ENCODE measurements at regions not wholly inside any gene's neighbourhood (a gene's known extent, or its start where the extent isn't known, plus 50 kb on each side); places are given as distances from the start of the nearest gene placed in this dataset.
"Not testable (repeated sequence)": the region's sequence is repeated elsewhere in the genome, so short reads cannot be mapped to it uniquely, and the experiment has no call there.

DNA sequence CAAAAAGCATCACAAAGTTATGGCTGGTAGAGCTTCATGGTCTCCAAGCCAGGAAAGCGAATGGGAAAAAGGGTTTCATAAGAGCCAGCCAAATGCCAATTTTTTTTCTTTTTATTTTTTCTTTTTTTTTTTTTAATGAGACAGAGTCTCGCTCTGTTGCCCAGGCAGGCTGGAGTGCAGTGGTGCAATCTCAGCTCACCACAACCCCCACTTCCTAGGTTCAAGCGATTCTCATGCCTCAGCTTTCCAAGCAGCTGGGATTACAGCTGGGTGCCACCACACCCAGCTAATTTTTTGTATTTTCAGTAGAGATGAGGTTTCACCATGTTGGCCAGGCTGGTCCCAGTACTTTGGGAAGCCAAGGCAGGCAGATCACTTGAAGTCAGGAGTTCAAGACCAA is 148.7 kb upstream of the POGK start:
- in situ Hi-C loops (cut with HindIII; ENCODE audit: low sequenced_read_pairs) = not testable (repeated sequence)

- in situ Hi-C loops (cut with HindIII; ENCODE audit: low sequenced_read_pairs) = no loop called here
Measured at GRCh38 chr1:166691476-166691875, 147.8 kb upstream of the POGK start.

GRCh38 chr1:166692346-166692745 is 146.9 kb upstream of the POGK start:
- in situ Hi-C loops (cut with HindIII; ENCODE audit: low sequenced_read_pairs) = no loop called here

DNA sequence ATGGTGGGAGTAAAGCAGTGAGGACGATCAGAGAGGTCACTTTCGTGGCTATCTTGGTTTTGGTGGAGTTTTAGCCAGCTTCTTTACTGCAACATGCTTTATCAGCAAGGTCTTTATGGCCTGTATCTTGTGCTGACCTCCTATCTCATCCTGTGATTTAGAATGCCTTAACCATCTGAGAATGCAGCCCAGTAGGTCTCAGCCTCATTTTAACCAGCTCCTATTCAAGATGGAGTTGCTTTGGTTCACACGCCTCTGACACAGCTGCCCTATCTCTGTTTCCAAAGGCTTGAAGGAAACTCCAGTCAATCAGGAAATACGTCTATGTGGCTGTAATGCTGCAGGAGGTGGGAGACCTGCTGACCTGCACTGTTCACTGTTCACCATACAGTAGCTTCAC is 146.1 kb upstream of the POGK start:
- in situ Hi-C loops (cut with HindIII; ENCODE audit: low sequenced_read_pairs) = no loop called here

DNA sequence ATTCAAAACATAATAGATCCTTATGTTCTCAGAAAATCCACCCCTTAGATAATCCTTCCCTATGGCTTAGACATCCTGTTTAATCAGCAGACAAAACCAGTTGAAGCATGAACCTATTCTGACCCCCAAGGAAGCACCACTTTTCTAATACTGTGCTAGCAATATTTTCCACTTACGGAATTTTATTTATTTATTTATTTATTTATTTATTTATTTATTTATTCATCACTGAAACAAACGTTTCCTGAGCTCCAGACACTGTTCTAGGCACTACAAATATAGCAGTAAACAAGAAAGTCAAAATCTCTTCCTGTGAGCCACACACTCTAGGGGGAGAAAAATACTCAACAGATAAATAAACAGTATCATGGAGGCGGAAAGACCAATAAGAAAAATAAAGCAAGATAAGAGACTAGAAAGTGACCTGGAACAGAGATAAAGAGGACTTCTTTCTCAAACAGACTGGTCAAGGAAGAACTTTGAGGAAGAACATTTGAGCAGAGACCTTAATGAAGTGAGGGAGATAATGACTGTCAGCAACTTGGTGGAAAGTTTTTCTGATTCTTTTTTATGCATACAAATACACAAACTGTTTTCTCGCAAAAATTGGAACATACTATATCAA is 145.5 kb upstream of the POGK start:
- in situ Hi-C loops (cut with HindIII; ENCODE audit: low sequenced_read_pairs) = no loop called here

DNA sequence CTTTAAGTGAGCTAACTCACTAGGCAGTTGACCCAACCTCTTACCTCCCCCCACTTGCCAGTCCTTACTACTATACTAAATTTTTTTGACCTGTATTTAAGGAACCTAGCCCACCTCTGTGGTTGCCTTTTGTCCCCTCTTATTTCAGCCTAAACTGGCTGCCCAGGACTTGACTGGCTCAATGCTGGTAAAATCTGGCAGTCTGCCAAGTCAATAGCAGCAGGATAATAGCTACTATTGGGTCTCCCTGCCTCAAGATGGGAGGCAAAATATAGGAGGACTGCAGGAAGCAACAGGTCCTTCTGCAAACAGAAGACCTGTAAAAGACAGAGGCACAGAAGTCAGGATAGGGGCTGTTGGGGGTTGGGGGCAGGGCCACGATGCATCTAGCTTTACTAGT is 144.2 kb upstream of the POGK start:
- in situ Hi-C loops (cut with HindIII; ENCODE audit: low sequenced_read_pairs) = no loop called here

GRCh38 chr1:166695834-166696233 is 143.4 kb upstream of the POGK start:
- in situ Hi-C loops (cut with HindIII; ENCODE audit: low sequenced_read_pairs) = not testable (repeated sequence)

GRCh38 chr1:166698771-166699170 is 140.5 kb upstream of the POGK start:
- in situ Hi-C loops (cut with HindIII; ENCODE audit: low sequenced_read_pairs) = no loop called here

- in situ Hi-C loops (cut with HindIII; ENCODE audit: low sequenced_read_pairs) = no loop called here
Measured at GRCh38 chr1:166699613-166700012, 139.7 kb upstream of the POGK start.

GRCh38 chr1:166700696-166701095 is 138.6 kb upstream of the POGK start:
- in situ Hi-C loops (cut with HindIII; ENCODE audit: low sequenced_read_pairs) = no loop called here

GRCh38 chr1:166701603-166702100 is 137.6 kb upstream of the POGK start:
- in situ Hi-C loops (cut with HindIII; ENCODE audit: low sequenced_read_pairs) = no loop called here

DNA sequence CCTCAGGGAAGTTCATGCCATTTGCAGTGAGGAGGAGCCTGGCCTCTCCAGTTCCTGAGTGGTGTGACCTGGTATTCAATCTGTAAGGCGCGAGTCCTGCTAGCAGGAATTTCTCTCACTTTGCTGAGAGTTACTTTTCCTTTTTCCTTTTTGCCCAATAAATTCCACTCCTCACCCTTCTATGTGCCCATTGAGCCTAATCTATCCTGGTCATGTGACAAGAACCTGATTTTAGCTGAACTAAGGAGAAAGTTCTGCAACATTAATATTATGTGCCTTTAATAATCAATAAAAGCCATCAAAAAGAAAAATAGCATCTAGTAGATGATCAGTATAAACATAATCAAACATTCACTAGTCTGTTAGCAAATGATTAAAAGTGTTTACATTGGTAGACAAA is 136.1 kb upstream of the POGK start:
- in situ Hi-C loops (cut with HindIII; ENCODE audit: low sequenced_read_pairs) = no loop called here

DNA sequence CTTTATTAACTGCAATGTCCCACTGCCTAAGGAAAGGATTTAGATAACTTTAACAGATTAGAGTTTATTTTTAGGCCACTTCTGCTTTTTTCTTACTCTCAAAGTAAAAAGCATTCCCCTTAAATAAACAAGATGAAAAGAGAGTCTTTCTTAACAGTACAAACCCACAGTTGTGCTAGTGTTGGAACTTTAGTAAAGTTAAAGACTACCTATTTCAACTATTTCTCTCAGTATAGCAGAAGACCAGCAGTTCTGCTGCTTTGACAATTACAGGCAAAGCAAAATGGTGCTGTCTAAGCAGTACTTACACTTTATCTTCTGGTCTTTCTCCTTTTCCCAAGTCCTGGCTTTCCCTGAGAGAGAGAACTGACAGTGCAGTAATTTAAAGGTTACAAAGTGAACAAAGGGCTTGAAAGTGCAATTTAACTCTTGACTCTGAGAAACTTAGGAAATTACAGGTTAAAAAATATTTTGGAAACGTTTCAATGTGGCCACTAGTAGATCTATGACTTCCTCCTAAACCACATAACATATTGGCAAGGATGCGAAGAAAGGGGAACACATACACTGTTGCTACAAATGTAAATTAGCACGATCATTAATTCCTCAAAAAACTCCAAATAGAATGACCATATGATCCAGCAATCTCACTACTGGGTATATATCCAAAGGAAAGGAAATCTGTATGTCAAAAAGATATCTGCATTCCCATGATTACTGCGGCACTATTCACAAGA is 135.4 kb upstream of the POGK start:
- in situ Hi-C loops (cut with HindIII; ENCODE audit: low sequenced_read_pairs) = no loop called here

DNA sequence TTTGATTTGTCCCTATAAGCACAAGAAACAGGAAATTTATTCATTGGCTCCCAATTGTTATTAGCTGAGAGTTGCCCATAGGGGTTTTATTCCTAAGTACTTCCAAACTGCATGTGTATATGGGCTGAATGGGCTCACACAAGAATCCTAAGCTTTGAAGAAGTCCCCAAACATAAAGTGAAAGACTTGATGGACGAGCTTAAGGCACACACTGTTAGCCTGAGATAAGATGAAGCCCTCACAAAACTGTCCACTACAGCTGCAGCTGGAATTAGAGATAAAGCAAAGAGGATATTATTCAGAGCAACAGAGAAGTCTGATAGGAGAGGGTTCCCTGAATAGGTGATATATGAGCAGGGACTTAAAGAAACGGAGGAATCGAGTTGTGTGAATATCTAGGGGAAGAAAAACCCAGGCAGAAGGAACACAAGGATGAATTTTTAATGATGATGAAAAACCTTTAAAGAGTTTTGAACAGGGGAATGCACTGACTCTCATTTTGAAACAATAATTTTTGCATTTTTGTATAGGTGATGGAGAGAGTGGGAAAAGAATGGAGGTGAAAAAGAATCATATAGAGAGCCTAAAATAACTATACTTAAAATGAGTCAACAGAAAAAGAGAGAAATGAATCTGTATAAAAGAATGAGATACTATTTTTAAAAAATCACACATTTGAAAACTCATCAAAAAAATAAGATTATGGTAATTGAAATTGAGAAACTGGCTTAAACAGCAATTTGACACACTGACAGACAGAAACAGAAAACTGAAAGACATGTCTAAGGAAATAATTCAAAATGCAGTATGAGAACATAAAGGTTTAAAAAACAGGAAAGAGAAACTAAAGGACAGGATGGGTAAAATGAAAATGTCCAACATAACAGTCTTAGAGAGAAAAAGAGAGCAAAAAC is 133.6 kb upstream of the POGK start:
- in situ Hi-C loops (cut with HindIII; ENCODE audit: low sequenced_read_pairs) = no loop called here

GRCh38 chr1:166716620-166717019 is 122.7 kb upstream of the POGK start:
- in situ Hi-C loops (cut with HindIII; ENCODE audit: low sequenced_read_pairs) = no loop called here

DNA sequence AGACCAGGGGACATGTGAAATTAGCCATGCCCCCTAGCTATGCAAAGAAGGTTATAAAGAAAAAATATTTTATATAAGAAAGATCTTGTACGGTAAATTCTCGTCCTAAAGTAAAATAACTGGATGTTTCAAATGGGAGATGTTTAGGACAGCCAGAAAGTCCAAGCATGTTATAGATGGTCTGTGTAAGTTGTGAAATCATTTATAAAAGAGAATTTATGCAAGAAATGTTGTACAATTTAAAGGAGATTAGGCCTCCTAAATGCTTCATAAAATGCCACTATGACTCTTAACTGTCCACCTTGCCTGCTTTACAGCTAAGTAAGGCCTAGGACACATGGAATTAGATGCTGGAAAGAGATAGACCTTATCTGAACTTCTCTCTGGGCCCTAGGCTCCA is 118.1 kb upstream of the POGK start:
- in situ Hi-C loops (cut with HindIII; ENCODE audit: low sequenced_read_pairs) = no loop called here

GRCh38 chr1:166730299-166730888 is 108.9 kb upstream of the POGK start:
- in situ Hi-C loops (cut with HindIII; ENCODE audit: low sequenced_read_pairs) = no loop called here

- in situ Hi-C loops (cut with HindIII; ENCODE audit: low sequenced_read_pairs) = no loop called here
Measured at GRCh38 chr1:166738140-166738539, 101.1 kb upstream of the POGK start.

DNA sequence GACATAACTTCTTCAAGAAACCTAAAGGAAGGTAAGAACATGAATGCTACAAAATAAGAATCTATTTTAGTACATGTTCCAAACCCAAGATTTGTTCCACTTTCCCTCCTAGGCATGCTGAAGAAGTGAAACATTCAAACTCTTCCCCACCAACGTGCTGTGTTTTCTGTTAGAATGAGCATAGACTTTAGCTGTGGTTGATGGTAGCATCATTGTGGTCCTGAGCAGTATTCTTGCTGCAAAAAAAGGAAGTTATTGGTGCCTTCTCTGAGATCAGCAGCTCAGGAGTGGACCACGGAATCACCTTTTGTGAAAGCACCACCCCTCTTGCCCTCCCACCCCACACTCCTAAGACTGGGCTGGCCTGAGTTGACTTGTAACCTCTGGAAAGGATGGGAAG is 100.4 kb upstream of the POGK start:
- in situ Hi-C loops (cut with HindIII; ENCODE audit: low sequenced_read_pairs) = no loop called here

DNA sequence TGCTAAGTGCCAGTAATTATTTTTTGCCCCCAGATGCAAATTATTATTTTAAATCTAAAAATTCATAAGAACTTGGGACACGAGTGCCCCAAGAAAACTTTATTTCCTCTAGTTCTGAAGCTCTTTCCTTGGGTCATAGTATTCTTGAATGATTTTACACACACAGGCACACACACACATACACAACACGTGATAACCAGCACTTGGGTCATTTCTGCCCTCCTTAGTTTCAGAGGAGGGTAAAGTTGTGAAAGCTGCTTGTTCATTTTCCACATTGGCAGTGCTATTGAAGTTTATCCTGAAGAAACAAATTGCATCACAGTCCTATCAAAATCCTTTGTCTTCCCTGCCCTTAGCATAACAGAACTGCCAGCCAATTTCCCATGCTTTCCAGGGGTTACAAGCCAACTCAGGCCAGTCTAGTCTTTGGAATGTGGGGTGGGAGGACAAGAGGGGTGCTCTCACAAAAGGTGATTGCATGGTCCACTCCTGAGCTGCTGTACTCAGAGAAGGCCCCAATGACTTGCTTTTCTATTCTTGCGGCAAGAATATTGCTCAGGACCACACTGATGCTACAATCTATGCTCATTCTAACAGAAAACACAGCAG is 98.5 kb upstream of the POGK start:
- in situ Hi-C loops (cut with HindIII; ENCODE audit: low sequenced_read_pairs) = no loop called here

DNA sequence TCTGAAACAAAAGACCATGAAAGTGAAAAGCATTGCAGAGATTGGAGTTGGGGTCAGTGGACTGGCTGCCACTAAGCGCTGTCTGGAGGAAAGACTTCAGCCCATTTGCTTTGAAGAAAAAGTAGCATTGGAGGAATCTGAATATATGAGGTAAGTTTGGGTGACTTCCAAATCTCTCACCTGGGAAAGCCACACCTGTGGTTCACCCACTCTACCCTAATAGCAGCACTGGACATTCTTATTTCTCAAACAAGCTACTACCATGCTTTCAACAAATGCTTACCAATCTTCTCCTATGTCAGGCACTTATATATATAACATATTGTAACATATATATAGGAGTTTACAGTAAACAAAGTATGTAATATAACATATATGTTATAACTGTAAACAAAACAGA is 76.0 kb upstream of the POGK start:
- in situ Hi-C loops (cut with HindIII; ENCODE audit: low sequenced_read_pairs) = no loop called here

Measured in DLD1 (cell line).